ENCODE measurements at regions not wholly inside any gene's neighbourhood (a gene's known extent, or its start where the extent isn't known, plus 50 kb on each side); places are given as distances from the start of the nearest gene placed in this dataset.
"Not testable (repeated sequence)": the region's sequence is repeated elsewhere in the genome, so short reads cannot be mapped to it uniquely, and the experiment has no call there.

GRCh38 chr12:93990832-93991803 is 157.3 kb upstream of the PLXNC1 start:
- no peaks in the 10 kb centered on the region for H3K9me3 ChIP-seq
- no peak overlapping the region for H3K27ac ChIP-seq
- no peaks in the 10 kb centered on the region for H3K4me1 ChIP-seq
- DNase-seq: peak in 2 of 3 donors; percentile 50 to 59
- no peak overlapping the region for H3K4me3 ChIP-seq
- no peak for TF ChIP-seq POLR2A (IDR thresholded peaks at IDR 0.05)
- TF ChIP-seq CTCF (IDR thresholded peaks at IDR 0.05): peak in 4 of 6 experiments; percentile 9 to 57 (median 49)
- no peaks in the 10 kb centered on the region for H3K27me3 ChIP-seq
- no peaks in the 10 kb centered on the region for H3K36me3 ChIP-seq

GRCh38 chr12:93991829-93992461 is 156.4 kb upstream of the PLXNC1 start:
- Histone ChIP-seq H3K4me3 (no peak overlapping the region), H3K27ac (no peak overlapping the region), H3K36me3 (no peaks in the 10 kb centered on the region), H3K9me3 (no peaks in the 10 kb centered on the region), H3K27me3 (no peaks in the 10 kb centered on the region), H3K4me1 (no peaks in the 10 kb centered on the region)
- DNase-seq: no peak
- TF ChIP-seq CTCF (IDR thresholded peaks at IDR 0.05) (no peak), POLR2A (IDR thresholded peaks at IDR 0.05) (no peak)

GRCh38 chr12:93994721-93995120 is 153.7 kb upstream of the PLXNC1 start:
- Histone ChIP-seq H3K36me3 (no peaks in the 10 kb centered on the region), H3K27me3 (no peaks in the 10 kb centered on the region), H3K4me1 (no peaks in the 10 kb centered on the region), H3K27ac (no peak overlapping the region), H3K9me3 (no peaks in the 10 kb centered on the region), H3K4me3 (no peak overlapping the region)
- DNase-seq: no peak
- no peak for TF ChIP-seq POLR2A (IDR thresholded peaks at IDR 0.05)
- no peak for TF ChIP-seq CTCF (IDR thresholded peaks at IDR 0.05)

GRCh38 chr12:93996321-93996720 is 152.1 kb upstream of the PLXNC1 start:
- H3K9me3 ChIP-seq: no peaks in the 10 kb centered on the region
- no peak overlapping the region for H3K4me3 ChIP-seq
- H3K36me3 ChIP-seq: no peaks in the 10 kb centered on the region
- no peaks in the 10 kb centered on the region for H3K27me3 ChIP-seq
- TF ChIP-seq CTCF (IDR thresholded peaks at IDR 0.05) (no peak), POLR2A (IDR thresholded peaks at IDR 0.05) (no peak)
- no peak overlapping the region for H3K27ac ChIP-seq
- no peak for DNase-seq
- no peaks in the 10 kb centered on the region for H3K4me1 ChIP-seq

GRCh38 chr12:94001691-94002090 is 146.7 kb upstream of the PLXNC1 start:
- no peaks in the 10 kb centered on the region for H3K27me3 ChIP-seq
- no peaks in the 10 kb centered on the region for H3K4me1 ChIP-seq
- H3K27ac ChIP-seq: no peak overlapping the region
- no peak overlapping the region for H3K4me3 ChIP-seq
- H3K36me3 ChIP-seq: no peaks in the 10 kb centered on the region
- TF ChIP-seq CTCF (IDR thresholded peaks at IDR 0.05) (no peak), POLR2A (IDR thresholded peaks at IDR 0.05) (no peak)
- no peak for DNase-seq
- no peaks in the 10 kb centered on the region for H3K9me3 ChIP-seq

GRCh38 chr12:94002925-94003324 is 145.5 kb upstream of the PLXNC1 start:
- not testable (repeated sequence) for H3K27ac ChIP-seq, H3K27me3 ChIP-seq, H3K9me3 ChIP-seq, DNase-seq, H3K36me3 ChIP-seq, H3K4me1 ChIP-seq, H3K4me3 ChIP-seq

- peak in 2 of 3 donors; percentile 34 to 48 for DNase-seq
Measured at GRCh38 chr12:94007833-94008232, 140.5 kb upstream of the PLXNC1 start.

More at GRCh38 chr12:94007833-94008232, 140.5 kb upstream of the PLXNC1 start:
- H3K36me3 ChIP-seq, H3K27me3 ChIP-seq, H3K4me1 ChIP-seq, H3K27ac ChIP-seq, H3K4me3 ChIP-seq, H3K9me3 ChIP-seq: not testable (repeated sequence)

Measured in Peyer's patch (tissue), 4 donors.